Smooth muscle cell (in vitro differentiated cells): ENCODE measurements at regions not wholly inside any gene's neighbourhood (a gene's known extent, or its start where the extent isn't known, plus 50 kb on each side); places are given as distances from the start of the nearest gene placed in this dataset.

Experiments used
- DNase-seq: peaks from one replicate; lab custom pipeline; 2025; ENCODE audit not compliant: unreplicated experiment; lab: John Stamatoyannopoulos, UW
- H2AFZ ChIP-seq: fragments of 200-600 bp; sonication (generic); 2 replicates; pipeline ENCODE4 v1.6.0; 2016; ENCODE audit warnings: antibody characterized with exemption, low read depth, mild to moderate bottlenecking
- H3F3A ChIP-seq: fragments of 200-600 bp; sonication (generic); 2 replicates; pipeline ENCODE4 v1.6.0; 2017; ENCODE audit warnings: antibody characterized with exemption, low read depth
- H3K27ac ChIP-seq: fragments of 200-600 bp; sonication (generic); 2 replicates; pipeline ENCODE4 v1.5.1; 2016; ENCODE audit warnings: low read depth, mild to moderate bottlenecking
- H3K27me3 ChIP-seq: fragments of 200-600 bp; sonication (generic); 2 replicates; pipeline ENCODE4 v1.6.1; 2016; ENCODE audit warnings: low read depth, mild to moderate bottlenecking
- H3K36me3 ChIP-seq: fragments of 200-600 bp; sonication (generic); 2 replicates; pipeline ENCODE4 v1.5.1; 2016; ENCODE audit warnings: low read depth
- H3K4me1 ChIP-seq: fragments of 200-600 bp; sonication (generic); 2 replicates; pipeline ENCODE4 v1.5.1; 2016; ENCODE audit warnings: low read depth
- H3K4me2 ChIP-seq: fragments of 200-600 bp; sonication (generic); 2 replicates; pipeline ENCODE4 v1.6.0; 2016; ENCODE audit warnings: mild to moderate bottlenecking
- H3K4me3 ChIP-seq: fragments of 200-600 bp; sonication (generic); 2 replicates; pipeline ENCODE4 v1.5.1; 2016; ENCODE audit warnings: mild to moderate bottlenecking
- H3K79me2 ChIP-seq: fragments of 200-600 bp; sonication (generic); 2 replicates; pipeline ENCODE4 v1.6.0; 2016; ENCODE audit warnings: low read depth, mild to moderate bottlenecking
- H3K9ac ChIP-seq: fragments of 200-600 bp; sonication (generic); 2 replicates; pipeline ENCODE4 v1.6.0; 2016; ENCODE audit warnings: low read depth
- H3K9me3 ChIP-seq: fragments of 200-600 bp; sonication (generic); replicated peaks from 2 replicates; pipeline ENCODE4 v1.5.1; 2016; ENCODE audit warnings: low read depth
- H4K20me1 ChIP-seq: fragments of 200-600 bp; sonication (generic); 2 replicates; pipeline ENCODE4 v1.6.0; 2016; ENCODE audit warnings: low read depth
- WGBS: methylation state at CpG from one replicate; pipeline ENCODE4 v1.1.7; 2016; ENCODE audit warnings: low lambda C conversion rate; 5-methylcytosine and 5-hydroxymethylcytosine counted together
- TF ChIP-seq, protein P1 (sequence below): fragments of 200-600 bp; sonication (generic); IDR thresholded peaks from 2 replicates; pipeline ENCODE4 v1.5.1; 2017; ENCODE audit warnings: borderline replicate concordance, mild to moderate bottlenecking, antibody characterized with exemption; ENCODE audit not compliant: insufficient read depth, poor library complexity, severe bottlenecking

- Histone ChIP-seq H3K9me3 (no peaks in the 10 kb centered on the region), H3K27ac (no peak overlapping the region), H3K9ac (no peak overlapping the region), H3K36me3 (no peaks in the 10 kb centered on the region), H3K4me3 (no peak overlapping the region), H4K20me1 (no peaks in the 10 kb centered on the region), H3K27me3 (no peaks in the 10 kb centered on the region), H3K79me2 (no peaks in the 10 kb centered on the region), H3K4me1 (no peaks in the 10 kb centered on the region), H3K4me2 (no peak overlapping the region), H2AFZ (no peak overlapping the region), H3F3A (no peaks in the 10 kb centered on the region)
- TF ChIP-seq, protein P1, sequence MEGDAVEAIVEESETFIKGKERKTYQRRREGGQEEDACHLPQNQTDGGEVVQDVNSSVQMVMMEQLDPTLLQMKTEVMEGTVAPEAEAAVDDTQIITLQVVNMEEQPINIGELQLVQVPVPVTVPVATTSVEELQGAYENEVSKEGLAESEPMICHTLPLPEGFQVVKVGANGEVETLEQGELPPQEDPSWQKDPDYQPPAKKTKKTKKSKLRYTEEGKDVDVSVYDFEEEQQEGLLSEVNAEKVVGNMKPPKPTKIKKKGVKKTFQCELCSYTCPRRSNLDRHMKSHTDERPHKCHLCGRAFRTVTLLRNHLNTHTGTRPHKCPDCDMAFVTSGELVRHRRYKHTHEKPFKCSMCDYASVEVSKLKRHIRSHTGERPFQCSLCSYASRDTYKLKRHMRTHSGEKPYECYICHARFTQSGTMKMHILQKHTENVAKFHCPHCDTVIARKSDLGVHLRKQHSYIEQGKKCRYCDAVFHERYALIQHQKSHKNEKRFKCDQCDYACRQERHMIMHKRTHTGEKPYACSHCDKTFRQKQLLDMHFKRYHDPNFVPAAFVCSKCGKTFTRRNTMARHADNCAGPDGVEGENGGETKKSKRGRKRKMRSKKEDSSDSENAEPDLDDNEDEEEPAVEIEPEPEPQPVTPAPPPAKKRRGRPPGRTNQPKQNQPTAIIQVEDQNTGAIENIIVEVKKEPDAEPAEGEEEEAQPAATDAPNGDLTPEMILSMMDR, result no peak
- no peak for DNase-seq
- WGBS, result 99% methylated on average over 3 of the region's 3 CpGs
Observed at GRCh38 chr3:135500034-135500433, 465.5 kb upstream of the PPP2R3A start.

GRCh38 chr3:135503065-135503759, 462.3 kb upstream of the PPP2R3A start:
- TF ChIP-seq, protein P1, result no peak
- Histone ChIP-seq H3K79me2 (no peaks in the 10 kb centered on the region), H3K4me3 (no peak overlapping the region), H3K9me3 (no peaks in the 10 kb centered on the region), H3K27me3 (no peaks in the 10 kb centered on the region), H3K4me1 (no peaks in the 10 kb centered on the region), H2AFZ (peak overlapping the region; percentile 15), H4K20me1 (no peaks in the 10 kb centered on the region), H3K27ac (no peak overlapping the region), H3K36me3 (no peaks in the 10 kb centered on the region), H3K4me2 (peak overlapping the region; percentile 34), H3F3A (no peaks in the 10 kb centered on the region), H3K9ac (no peak overlapping the region)
- no peak for DNase-seq
- 76% methylated on average over 11 of the region's 11 CpGs for WGBS

GRCh38 chr3:135503760-135504686, 461.5 kb upstream of the PPP2R3A start:
- DNase-seq, result peak; percentile 25
- Histone ChIP-seq H3K9me3 (no peaks in the 10 kb centered on the region), H4K20me1 (no peaks in the 10 kb centered on the region), H3F3A (no peaks in the 10 kb centered on the region), H3K36me3 (no peaks in the 10 kb centered on the region), H3K4me3 (no peak overlapping the region), H3K4me2 (peak overlapping the region; percentile 34), H2AFZ (peak overlapping the region; percentile 15), H3K27ac (no peak overlapping the region), H3K79me2 (no peaks in the 10 kb centered on the region), H3K9ac (no peak overlapping the region), H3K27me3 (no peaks in the 10 kb centered on the region), H3K4me1 (no peaks in the 10 kb centered on the region)
- 33% methylated on average over 18 of the region's 18 CpGs for WGBS
- TF ChIP-seq, protein P1, result peak; percentile 73
